AG08396 (cell line): ENCODE measurements at regions not wholly inside any gene's neighbourhood (a gene's known extent, or its start where the extent isn't known, plus 50 kb on each side); places are given as distances from the start of the nearest gene placed in this dataset.
"Not testable (repeated sequence)": the region's sequence is repeated elsewhere in the genome, so short reads cannot be mapped to it uniquely, and the experiment has no call there.

Experiments
- DNase-seq: peaks from one replicate; pipeline ENCODE4 v3.0.0; 2012; ENCODE audit warnings: low spot score, mixed read lengths

DNA sequence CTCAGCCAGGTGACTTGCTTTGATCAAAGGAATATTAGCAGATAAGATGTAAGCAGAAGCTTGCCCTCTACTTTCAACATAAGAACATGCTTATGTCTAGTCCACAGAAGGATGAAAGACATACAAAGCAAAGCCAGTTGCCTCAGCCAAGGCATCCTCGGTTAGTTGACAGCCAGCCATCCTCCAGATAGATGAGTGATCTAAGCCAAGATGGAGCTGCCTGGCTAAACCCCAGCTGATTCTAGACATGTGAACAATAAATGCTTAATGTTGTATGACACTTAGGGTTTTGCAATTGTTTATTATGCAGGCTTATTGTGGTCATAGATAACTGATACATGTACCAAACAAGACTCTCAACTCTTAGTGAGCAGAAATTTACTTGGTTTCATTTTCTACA is 157.6 kb upstream of the TMTC2 start:
- no peak for DNase-seq

DNA sequence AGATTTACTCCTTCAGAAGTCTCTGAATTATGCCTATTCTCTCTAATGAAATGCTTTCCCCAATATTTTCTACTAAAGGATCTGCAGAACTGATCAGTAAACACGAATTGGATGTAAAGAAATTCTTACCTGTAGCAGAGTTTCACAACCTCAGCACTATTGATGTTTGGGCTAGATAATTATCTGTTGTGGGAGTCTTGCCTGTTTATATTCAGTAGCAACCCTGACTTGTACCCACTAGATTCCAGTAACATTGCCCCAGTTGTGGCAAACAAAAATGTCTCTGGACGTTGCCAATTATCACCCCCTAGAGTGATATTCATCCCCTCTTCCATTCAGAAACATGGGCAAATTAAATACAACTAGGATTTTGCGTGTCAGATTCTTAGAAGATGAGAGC is 156.8 kb upstream of the TMTC2 start:
- no peak for DNase-seq

GRCh38 chr12:82530394-82530793 is 156.3 kb upstream of the TMTC2 start:
- no peak for DNase-seq

DNA sequence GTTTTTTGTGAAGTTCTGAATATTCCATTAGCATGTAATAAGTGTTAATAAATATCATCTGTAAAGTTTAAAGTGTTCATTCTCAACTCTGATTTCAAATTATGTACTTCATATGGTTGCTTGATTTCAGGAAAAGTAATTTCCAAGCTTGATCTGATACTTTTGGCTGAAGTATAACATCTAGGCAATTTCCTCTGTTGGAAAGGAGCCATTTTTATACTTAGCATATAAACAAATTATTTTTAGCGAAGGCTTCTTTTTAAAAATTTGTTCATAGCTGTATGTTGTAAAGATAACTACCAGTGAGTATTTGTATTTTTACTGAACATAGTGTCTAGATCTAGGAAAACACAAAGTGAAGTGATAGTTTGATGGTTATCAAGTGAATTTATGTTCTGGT is 153.4 kb upstream of the TMTC2 start:
- DNase-seq: no peak

GRCh38 chr12:82537436-82537835 is 149.3 kb upstream of the TMTC2 start:
- DNase-seq: no peak

- no peak for DNase-seq
Observed at GRCh38 chr12:82554529-82554928, 132.2 kb upstream of the TMTC2 start.

GRCh38 chr12:82555699-82556098 is 131.0 kb upstream of the TMTC2 start:
- no peak for DNase-seq

DNA sequence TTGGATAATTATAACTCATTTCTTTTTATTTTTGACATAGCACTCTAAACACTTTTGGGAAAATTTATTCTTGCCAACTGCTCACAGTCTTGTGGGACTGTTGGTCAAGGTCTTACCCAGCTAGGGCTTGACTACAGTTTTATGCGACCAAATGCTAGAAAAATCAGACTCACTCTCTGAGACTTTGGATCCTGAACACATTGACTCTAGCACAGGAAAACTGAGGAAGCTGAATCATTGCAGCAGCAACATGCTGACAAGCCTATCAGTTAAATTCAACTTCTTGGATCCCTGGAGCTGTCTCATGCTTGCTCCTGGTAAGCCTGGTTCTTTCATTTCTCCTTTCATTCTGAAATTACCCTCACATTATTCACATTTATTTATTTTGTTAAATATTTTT is 120.7 kb upstream of the TMTC2 start:
- DNase-seq: no peak

DNA sequence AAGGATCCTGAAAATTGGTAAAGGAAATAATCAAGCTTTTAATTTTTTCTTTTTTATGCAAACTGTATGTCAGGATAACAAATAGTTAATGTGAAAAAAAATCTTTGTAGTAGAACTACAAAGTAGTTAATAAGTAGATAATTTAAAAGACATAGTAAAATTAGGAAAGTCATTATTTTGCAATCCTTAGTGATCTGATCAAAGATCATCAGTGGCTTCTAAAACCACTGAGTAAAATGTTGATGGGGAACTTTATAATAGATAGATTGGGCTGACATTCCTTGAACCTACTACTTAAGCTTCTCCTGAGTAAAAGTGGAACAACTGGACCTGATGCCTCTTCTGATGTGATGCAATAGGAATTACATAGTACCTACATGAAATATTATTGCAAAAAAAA is 119.0 kb upstream of the TMTC2 start:
- DNase-seq: no peak

DNA sequence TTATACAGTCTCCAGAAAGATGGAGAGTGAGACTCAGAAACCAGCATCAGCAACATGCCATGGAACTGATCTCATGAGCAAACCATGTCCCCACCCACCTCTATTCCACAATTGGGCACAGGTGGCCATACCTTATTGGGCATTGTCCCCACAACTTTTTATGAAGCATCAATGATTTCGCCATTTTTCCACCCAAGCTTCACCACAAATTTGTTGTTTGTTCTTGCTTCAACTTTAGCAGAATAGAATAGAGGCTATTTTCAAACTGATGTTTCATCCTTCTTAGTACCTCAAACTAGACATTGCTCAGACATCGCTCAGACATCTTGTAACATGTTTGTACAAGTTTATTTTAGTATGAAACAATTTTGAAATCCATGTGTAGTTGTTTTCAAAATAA is 112.5 kb upstream of the TMTC2 start:
- DNase-seq: no peak

DNA sequence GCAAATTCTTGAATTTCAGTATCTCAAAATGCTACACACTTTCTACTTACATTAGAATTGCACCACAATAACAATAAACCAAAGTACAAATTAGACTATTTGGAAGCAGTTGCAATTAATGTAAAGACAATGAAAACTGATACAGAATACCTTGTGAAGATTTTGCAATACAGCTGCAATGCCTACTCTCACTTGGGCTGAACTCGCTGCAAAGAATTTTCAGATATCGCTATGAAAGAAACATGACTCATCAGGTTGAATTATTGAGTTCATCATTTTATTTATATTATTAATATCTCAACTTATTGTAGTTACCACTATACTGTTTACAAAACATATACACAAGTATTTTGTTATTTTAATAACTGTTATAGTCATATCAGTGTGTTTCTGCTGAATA is 108.0 kb upstream of the TMTC2 start:
- DNase-seq: no peak

- DNase-seq: no peak
Observed at GRCh38 chr12:82583756-82584155, 103.0 kb upstream of the TMTC2 start.

DNA sequence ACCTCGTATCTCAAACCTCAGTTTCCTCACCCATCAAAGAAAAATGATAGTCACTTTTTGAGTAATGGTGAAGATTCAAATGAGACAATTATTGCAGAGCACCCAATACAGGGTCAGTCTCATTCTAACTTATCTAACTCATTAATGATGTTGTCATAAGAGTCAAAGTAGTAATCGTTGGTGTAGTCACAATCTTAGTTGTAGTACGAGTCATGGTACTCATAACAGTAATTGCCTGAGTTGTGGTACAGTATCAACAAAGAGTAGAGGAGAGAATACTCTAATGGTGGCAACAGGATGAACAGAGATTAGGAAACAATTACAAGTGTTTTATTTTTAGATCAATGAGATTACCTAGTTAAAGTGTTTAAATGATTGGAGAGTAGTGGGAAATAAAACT is 93.6 kb upstream of the TMTC2 start:
- DNase-seq: no peak

DNA sequence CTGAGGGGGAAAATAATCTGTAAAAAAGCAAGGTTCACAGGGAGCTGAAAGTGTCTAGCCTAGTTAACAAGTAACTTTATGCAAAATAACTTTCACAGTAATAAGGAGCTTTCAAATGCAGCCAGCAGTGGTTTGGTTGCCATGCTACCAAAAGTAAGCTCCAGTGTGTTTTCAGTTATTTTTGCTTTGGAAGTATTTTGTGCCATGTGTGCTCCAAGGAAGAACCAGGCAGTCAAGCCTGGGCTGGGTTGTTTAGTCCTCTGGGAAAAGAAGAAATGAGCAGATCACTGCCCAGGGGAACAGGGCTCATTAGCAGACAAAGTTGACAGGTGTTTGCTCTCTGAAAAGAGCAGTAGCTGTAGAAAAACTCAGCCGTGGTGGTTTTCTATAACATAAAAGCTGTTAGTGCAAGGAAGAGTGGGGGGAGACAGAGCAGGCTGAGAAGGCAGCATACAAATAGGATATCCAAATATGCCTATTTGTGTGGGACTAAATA is 92.8 kb upstream of the TMTC2 start:
- no peak for DNase-seq

GRCh38 chr12:82595941-82596340 is 90.8 kb upstream of the TMTC2 start:
- no peak for DNase-seq

GRCh38 chr12:82596483-82596882 is 90.2 kb upstream of the TMTC2 start:
- no peak for DNase-seq

GRCh38 chr12:82600379-82600778 is 86.3 kb upstream of the TMTC2 start:
- DNase-seq: no peak

DNA sequence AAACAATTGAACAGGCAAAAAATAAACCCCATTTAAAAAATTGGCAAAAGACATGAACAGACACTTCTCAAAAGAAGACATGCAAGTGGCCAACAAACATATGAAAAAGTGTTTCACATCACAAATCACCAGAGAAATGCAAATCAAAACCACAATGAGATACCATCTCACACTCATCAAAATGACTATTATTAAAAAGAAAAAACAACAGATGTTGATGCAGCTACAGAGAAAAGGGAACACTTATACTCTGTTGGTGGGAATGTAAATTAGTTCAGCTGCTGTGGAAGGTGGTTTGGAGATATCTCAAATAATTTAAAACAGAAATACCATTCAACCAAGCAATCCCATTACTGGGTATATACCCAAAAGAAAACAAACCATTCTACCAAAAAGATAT is 83.1 kb upstream of the TMTC2 start:
- DNase-seq: not testable (repeated sequence)

DNA sequence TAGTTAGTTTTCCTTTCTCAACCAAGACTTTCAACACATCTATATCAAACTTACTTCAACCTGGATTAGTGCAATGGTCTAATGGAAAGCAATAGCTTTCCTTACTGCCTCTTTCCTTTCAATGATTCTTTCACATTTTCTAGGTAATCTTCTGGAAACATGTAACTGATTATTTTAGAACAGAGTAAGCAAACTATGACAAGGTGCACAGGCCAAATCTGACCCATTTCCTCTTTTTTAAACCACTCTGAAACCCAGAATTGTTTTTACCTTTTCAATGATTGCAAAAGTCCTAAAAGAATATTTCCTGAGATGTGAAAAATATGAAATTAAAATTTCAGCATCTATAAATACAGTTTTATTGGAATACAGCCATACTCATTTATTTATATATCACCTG is 81.6 kb upstream of the TMTC2 start:
- DNase-seq: no peak

GRCh38 chr12:82608706-82609105 is 78.0 kb upstream of the TMTC2 start:
- DNase-seq: peak; percentile 7

DNA sequence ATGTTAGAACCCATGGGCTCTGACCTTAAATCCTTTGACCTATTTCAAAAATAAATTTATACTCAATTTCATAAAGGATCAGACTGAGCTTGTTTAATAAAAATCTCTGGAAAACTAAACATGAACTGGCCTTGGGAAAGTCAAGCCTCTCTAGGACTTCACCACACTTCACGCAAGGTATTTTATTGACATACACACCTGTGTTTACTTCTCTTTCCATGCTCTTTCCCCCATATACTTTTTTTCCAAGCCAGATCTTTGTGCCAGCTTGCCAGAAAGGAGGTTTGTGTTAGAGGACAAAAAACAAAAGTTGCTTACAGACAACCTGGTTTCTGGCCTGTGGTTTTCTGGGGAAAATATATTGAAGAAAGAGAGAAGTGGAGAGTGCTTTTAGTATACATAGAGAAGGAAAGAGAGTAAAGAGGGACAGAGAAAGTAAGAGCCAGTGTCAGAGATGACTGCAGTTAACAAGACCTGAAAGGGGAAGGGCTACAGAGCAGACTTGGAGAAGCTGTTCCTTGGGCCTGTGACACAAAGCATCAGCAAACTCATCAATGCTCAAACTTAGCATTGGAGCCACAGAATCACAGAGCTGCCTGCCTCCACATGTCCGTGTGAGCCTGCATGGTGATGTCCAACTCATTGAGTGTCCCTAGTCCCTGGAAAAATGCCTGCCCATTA is 77.3 kb upstream of the TMTC2 start:
- DNase-seq: no peak

- no peak for DNase-seq
Observed at GRCh38 chr12:82619644-82620043, 67.1 kb upstream of the TMTC2 start.

DNA sequence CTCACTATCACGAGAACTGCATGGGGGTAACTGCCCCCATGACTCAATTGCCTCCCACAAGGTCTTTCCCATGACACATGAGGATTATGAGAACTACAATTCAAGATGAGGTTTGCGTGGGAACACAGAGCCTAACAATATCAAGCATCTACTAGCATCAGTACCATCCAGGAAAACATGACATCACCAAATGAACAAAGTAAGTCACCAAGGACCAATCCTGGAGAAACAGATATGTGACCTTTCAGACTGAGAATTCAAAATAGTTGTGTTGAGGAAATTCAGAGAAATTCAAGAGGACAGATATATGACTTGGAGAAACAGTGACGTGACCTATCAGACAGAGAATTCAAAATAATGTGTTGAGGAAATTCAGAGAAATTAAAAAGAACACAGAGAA is 65.8 kb upstream of the TMTC2 start:
- no peak for DNase-seq

DNA sequence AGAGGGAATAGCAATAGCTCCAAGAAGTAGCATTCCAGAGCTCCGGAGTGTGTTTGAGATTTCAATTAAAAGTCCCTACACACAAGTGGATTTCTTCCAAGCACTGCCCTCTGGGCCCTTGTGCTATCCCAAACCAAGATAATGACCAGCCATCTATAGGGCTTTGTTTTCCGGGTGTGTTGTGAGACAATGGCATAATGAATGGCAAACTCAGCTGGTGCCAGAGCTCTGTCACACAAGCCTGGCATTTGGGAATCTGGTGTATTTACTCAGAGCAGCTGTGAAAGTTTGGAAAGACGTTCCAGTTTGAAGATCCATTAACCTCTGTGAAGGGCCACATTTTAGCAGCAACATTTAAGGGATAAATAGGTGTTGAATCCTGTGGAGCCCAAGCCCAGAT is 61.2 kb upstream of the TMTC2 start:
- DNase-seq: no peak

DNA sequence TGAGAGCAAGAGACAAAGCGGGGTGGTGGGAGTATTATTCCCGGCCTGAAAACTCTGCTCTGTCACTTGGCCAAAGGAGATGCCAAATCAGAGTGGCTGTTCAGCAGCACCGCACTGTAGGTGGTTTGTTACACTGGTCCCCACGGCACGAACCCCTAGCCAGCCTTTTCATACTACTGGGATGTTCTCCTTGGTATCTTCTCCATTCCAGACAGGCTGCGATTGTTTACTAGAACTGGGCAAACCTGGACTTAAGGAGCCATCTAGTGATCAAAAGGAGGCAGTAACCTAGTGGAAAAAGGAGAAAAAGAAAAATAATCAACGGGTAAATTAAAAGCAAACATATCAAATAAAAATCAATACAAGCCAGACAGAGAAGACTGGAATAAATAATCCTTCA is 58.9 kb upstream of the TMTC2 start:
- peak; percentile 5 for DNase-seq
